Sigmoid colon (tissue), 6 donors: ENCODE measurements at regions not wholly inside any gene's neighbourhood (a gene's known extent, or its start where the extent isn't known, plus 50 kb on each side); places are given as distances from the start of the nearest gene placed in this dataset.

ENCODE experiments used
- DNase-seq: peaks from one replicate; pipeline ENCODE4 v3.0.0-alpha.2; 2019
- H3K27ac ChIP-seq, 4 donors: fragments of 200-600 bp; sonication (generic); one replicate each; pipeline ENCODE4 v1.5.1; 2016 to 2019; ENCODE audit warnings: mild to moderate bottlenecking in 1 of 4
- H3K27me3 ChIP-seq, 3 donors: fragments of 200-600 bp; sonication (generic); one replicate each; pipeline ENCODE4 v1.5.1; 2019; ENCODE audit warnings: mild to moderate bottlenecking in 1 of 3
- H3K36me3 ChIP-seq, 4 donors: fragments of 200-600 bp; sonication (generic); one replicate each; pipeline ENCODE4 v1.5.1; 2016 to 2019
- H3K4me1 ChIP-seq, 4 donors: fragments of 200-600 bp; sonication (generic); one replicate each; pipeline ENCODE4 v1.5.1; 2017 to 2019
- H3K4me3 ChIP-seq, 4 donors: fragments of 200-600 bp; sonication (generic); one replicate each; pipeline ENCODE4 v1.5.1; 2017 to 2019; ENCODE audit warnings: mild to moderate bottlenecking in 2 of 4, moderate library complexity in 1 of 4
- H3K9me3 ChIP-seq, 4 donors: fragments of 200-600 bp in 3 of 4; sonication (generic) in 3 of 4; one replicate each; pipeline versions ENCODE4 v1.5.1 to v1.6.1; 2013 to 2019
- EP300 ChIP-seq, 4 donors: sonication (generic); formaldehyde crosslinking; IDR thresholded peaks; one replicate each; pipeline ENCODE4 v1.6.1; 2017; ENCODE audit warnings: antibody characterized with exemption in 4 of 4
- POLR2A ChIP-seq, 2 donors: fragments of 450-650 bp; IDR thresholded peaks; one replicate each; pipeline ENCODE4 v1.6.1; 2016; ENCODE audit warnings: antibody characterized with exemption in 2 of 2, mild to moderate bottlenecking in 2 of 2, moderate library complexity in 2 of 2
- POLR2AphosphoS5 ChIP-seq, 4 donors: sonication (generic); formaldehyde crosslinking; IDR thresholded peaks; one replicate each; pipeline ENCODE4 v1.6.1; 2017; ENCODE audit warnings: antibody characterized with exemption in 4 of 4
- WGBS, 2 donors: extraction: QIAGEN DNeasy Blood & Tissue Kit; methylation state at CpG; one replicate each; pipeline ENCODE4 v1.1.7; 2013; 5-methylcytosine and 5-hydroxymethylcytosine counted together
- intact Hi-C: fragments of 100-400 bp; cut with DNase I; formaldehyde crosslinking; loops from one replicate; pipeline ENCODE4 v1.15.1; 2023
- TF ChIP-seq, protein P1 (sequence below), 4 experiments: fragments of 450-650 bp in 3 of 4; fragments of 200-600 bp in 1 of 4; IDR thresholded peaks; one replicate each; pipeline ENCODE4 v1.5.1; 2016 to 2019; ENCODE audit warnings: antibody characterized with exemption in 4 of 4, mild to moderate bottlenecking in 3 of 4, moderate library complexity in 2 of 4
- donor health status: healthy with polysubstance abuse.
- donor health status: healthy.

- no peak overlapping the region for H3K27ac ChIP-seq
- H3K4me3 ChIP-seq = no peak overlapping the region
- no peaks in the 10 kb centered on the region for H3K36me3 ChIP-seq
- TF ChIP-seq POLR2A (IDR thresholded peaks at IDR 0.05) (no peak), EP300 (IDR thresholded peaks at IDR 0.05) (no peak), POLR2AphosphoS5 (IDR thresholded peaks at IDR 0.05) (no peak)
- TF ChIP-seq, protein P1, sequence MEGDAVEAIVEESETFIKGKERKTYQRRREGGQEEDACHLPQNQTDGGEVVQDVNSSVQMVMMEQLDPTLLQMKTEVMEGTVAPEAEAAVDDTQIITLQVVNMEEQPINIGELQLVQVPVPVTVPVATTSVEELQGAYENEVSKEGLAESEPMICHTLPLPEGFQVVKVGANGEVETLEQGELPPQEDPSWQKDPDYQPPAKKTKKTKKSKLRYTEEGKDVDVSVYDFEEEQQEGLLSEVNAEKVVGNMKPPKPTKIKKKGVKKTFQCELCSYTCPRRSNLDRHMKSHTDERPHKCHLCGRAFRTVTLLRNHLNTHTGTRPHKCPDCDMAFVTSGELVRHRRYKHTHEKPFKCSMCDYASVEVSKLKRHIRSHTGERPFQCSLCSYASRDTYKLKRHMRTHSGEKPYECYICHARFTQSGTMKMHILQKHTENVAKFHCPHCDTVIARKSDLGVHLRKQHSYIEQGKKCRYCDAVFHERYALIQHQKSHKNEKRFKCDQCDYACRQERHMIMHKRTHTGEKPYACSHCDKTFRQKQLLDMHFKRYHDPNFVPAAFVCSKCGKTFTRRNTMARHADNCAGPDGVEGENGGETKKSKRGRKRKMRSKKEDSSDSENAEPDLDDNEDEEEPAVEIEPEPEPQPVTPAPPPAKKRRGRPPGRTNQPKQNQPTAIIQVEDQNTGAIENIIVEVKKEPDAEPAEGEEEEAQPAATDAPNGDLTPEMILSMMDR (IDR thresholded peaks at IDR 0.05) = no peak
- 13 to 44% methylated on average over 4 of the region's 4 CpGs for WGBS, 2 donors
- peaks cover 0 to 3% (median 0%) of the 10 kb centered on the region in 3 donors for H3K27me3 ChIP-seq
- H3K4me1 ChIP-seq = no peaks in the 10 kb centered on the region
- DNase-seq = no peak
- no peaks in the 10 kb centered on the region for H3K9me3 ChIP-seq
- intact Hi-C loops = no loop called here
Observed at GRCh38 chr12:114141921-114142564, 175.9 kb upstream of the RBM19 start.

DNA sequence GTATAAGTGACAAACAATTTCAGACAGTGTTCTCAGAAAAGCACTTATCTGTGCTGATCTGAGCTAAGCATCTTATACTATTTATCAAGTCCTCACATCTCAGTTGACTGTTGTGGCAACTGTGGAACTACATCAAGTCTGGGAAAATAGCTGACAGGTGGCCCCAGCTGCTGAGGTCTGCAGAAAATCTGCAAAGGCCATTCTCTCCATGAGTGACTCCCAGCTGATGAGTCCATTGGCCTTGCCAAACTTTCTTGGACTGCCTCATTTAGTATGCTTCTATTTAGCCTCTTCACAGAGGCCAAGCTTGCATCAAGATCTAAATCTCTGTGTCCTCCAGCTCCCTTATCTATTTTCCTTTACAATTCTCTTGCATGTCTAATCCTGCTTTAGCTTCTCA lies 174.5 kb upstream of the RBM19 start:
- no peak for DNase-seq
- H3K36me3 ChIP-seq = no peaks in the 10 kb centered on the region
- no peak for TF ChIP-seq POLR2A (IDR thresholded peaks at IDR 0.05)
- TF ChIP-seq, protein P1 (IDR thresholded peaks at IDR 0.05) = no peak
- no peak for TF ChIP-seq EP300 (IDR thresholded peaks at IDR 0.05)
- no peak for TF ChIP-seq POLR2AphosphoS5 (IDR thresholded peaks at IDR 0.05)

DNA sequence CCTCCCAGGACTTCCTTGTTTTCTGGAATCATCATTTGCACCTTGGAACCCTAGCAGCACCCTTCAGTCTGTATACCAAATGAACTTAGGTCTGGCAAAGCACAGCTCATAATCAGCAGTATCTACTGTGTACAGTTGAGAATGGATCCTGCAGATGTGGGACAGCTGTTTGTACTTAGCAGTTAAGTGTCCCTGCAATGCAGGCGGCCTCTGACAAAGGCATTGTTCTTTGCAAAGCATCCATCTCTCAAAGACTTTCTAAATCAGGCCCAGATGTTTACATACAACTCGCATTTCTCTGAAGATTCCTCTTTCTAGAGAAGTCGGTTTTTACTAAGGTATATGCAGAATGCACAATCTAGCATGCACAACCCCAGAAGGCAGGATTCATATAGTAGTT lies 170.5 kb upstream of the RBM19 start:
- intact Hi-C loops = no loop called here
- H3K36me3 ChIP-seq = no peaks in the 10 kb centered on the region
- H3K27ac ChIP-seq = no peak overlapping the region
- 66 to 78% methylated on average over 3 of the region's 3 CpGs for WGBS, 2 donors
- peaks cover 0 to 3% (median 0%) of the 10 kb centered on the region in 3 donors for H3K27me3 ChIP-seq
- H3K9me3 ChIP-seq = no peaks in the 10 kb centered on the region
- no peak overlapping the region for H3K4me3 ChIP-seq
- no peak for DNase-seq
- H3K4me1 ChIP-seq = peaks cover 0 to 14% (median 10%) of the 10 kb centered on the region in 4 donors
- TF ChIP-seq EP300 (IDR thresholded peaks at IDR 0.05) (no peak), POLR2A (IDR thresholded peaks at IDR 0.05) (no peak), POLR2AphosphoS5 (IDR thresholded peaks at IDR 0.05) (no peak)
- TF ChIP-seq, protein P1 (IDR thresholded peaks at IDR 0.05) = no peak

More for the DNA sequence above, 174.5 kb upstream of the RBM19 start:
- Histone ChIP-seq H3K4me1 (peaks cover 0 to under 1% (median 0%) of the 10 kb centered on the region in 4 donors), H3K27me3 (peaks cover 0 to 3% (median 0%) of the 10 kb centered on the region in 3 donors), H3K27ac (no peak overlapping the region), H3K4me3 (no peak overlapping the region), H3K9me3 (no peaks in the 10 kb centered on the region)
- intact Hi-C loops = no loop called here

DNA sequence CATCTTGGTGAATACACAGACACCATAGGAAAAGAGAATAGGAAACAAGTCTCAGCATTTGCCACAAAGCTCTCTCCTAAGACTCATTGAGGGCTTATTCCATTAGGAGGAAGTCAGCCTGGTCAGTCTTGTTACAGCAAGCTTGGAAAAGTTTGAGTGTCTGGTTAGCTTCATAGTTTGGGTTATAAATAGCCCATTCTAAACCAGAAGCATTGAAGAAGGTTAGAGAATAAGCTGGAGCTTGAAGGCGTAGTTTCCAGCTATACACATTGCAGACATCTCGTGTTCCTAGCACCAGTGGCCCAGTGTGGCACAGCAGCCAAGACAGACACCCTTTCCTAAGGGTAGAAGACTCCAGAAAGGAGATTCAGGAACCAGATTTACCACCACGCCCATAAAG lies 168.8 kb upstream of the RBM19 start:
- H3K9me3 ChIP-seq = no peaks in the 10 kb centered on the region
- WGBS, 2 donors = 78 to 81% methylated on average over 3 of the region's 3 CpGs
- TF ChIP-seq POLR2AphosphoS5 (IDR thresholded peaks at IDR 0.05) (peak in 1 of 4 donors; percentile 55), POLR2A (IDR thresholded peaks at IDR 0.05) (no peak)
- no peaks in the 10 kb centered on the region for H3K36me3 ChIP-seq
- peaks cover 0 to 2% (median 0%) of the 10 kb centered on the region in 3 donors for H3K27me3 ChIP-seq
- peaks cover 0 to 14% (median 10%) of the 10 kb centered on the region in 4 donors for H3K4me1 ChIP-seq
- H3K27ac ChIP-seq = no peak overlapping the region
- DNase-seq = no peak
- intact Hi-C loops = no loop called here
- H3K4me3 ChIP-seq = no peak overlapping the region

DNA sequence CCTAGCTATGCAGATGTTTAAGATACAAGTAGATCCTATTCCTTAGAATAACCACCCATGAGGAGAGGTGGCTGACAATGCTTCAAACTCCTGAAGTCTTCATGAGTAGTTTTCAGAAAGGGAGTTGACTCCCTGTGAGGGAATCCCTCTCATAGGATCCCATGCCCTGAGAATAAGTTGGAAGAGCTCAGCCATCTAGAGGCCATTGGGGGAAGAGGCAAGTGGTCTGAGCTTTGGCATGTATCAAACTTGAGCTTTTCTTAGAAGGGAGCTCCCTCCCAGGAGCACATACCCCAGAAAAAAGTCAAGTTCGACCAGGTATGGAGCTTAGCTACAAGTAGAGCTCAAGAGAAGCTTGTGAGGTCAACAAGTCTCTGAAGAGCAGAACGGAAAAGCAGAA lies 165.7 kb upstream of the RBM19 start:
- no peak overlapping the region for H3K27ac ChIP-seq
- WGBS, 2 donors = 23 to 33% methylated on average over 2 of the region's 2 CpGs
- H3K36me3 ChIP-seq = no peaks in the 10 kb centered on the region
- H3K4me3 ChIP-seq = no peak overlapping the region
- DNase-seq = no peak
- intact Hi-C loops = no loop called here
- no peaks in the 10 kb centered on the region for H3K27me3 ChIP-seq
- no peak for TF ChIP-seq POLR2AphosphoS5 (IDR thresholded peaks at IDR 0.05)
- no peak for TF ChIP-seq POLR2A (IDR thresholded peaks at IDR 0.05)
- TF ChIP-seq EP300 (IDR thresholded peaks at IDR 0.05) = no peak
- TF ChIP-seq, protein P1 (IDR thresholded peaks at IDR 0.05) = no peak
- H3K9me3 ChIP-seq = no peaks in the 10 kb centered on the region
- H3K4me1 ChIP-seq = peaks cover 0 to 14% (median 10%) of the 10 kb centered on the region in 4 donors
